Activated naive CD4-positive, alpha-beta T cell treated with anti-CD3 and anti-CD28 coated beads, Interleukin-2, amount 50 U/mL, for 72 hours (primary cell): ENCODE measurements at regions not wholly inside any gene's neighbourhood (a gene's known extent, or its start where the extent isn't known, plus 50 kb on each side); places are given as distances from the start of the nearest gene placed in this dataset.

Experiments used
- ATAC-seq, 2 donors: fragments of 150-1000 bp; cut with Tn5 transposase; 2 replicates each; pipeline ENCODE4 v1.10.0; 2021; ENCODE audit warnings: mild to moderate bottlenecking in 2 of 2, moderate library complexity in 2 of 2
- DNase-seq, 2 donors: peaks; one replicate each; pipeline ENCODE4 v3.0.0; 2021 to 2022; ENCODE audit warnings: low spot score in 2 of 2
- H3K27ac Mint-ChIP-seq, 2 donors: one replicate each; pipeline ENCODE4 v1.8.0; 2022; ENCODE audit warnings: mild to moderate bottlenecking in 2 of 2, mixed read lengths in 2 of 2
- H3K36me3 Mint-ChIP-seq, 2 donors: one replicate each; pipeline ENCODE4 v1.8.0; 2022; ENCODE audit warnings: mixed read lengths in 2 of 2
- H3K9me3 Mint-ChIP-seq, 2 donors: one replicate each; pipeline ENCODE4 v1.8.0; 2022; ENCODE audit warnings: mixed read lengths in 2 of 2

GRCh38 chrX:802846-803245, 172.3 kb downstream of the SHOX start:
- no peak overlapping the region for H3K27ac Mint-ChIP-seq
- DNase-seq, result no peak
- ATAC-seq, result no peak
- peaks cover 5 to 12% of the 10 kb centered on the region in 2 donors for H3K9me3 Mint-ChIP-seq
- H3K36me3 Mint-ChIP-seq, result peaks cover 9 to 17% of the 10 kb centered on the region in 2 donors

DNA sequence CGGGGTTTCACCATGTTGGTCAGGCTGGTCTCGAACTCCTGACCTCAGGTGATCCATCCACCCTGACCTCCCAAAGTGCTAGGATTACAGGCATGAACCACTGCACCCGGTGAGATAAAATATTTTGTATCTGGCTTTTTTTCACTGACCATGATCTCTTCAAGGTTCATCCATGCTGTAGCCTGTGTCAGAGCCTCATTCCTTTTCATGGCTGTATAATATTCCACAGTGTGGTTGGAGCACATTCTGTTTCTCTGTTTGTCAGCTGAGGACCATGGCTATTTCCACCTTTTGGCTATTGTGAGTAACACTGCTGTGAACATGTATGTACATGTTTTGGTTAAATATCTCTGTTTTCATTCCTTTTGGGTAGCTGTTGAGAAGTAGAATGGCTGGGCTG, 169.2 kb downstream of the SHOX start:
- Mint-ChIP-seq H3K27ac (no peak overlapping the region), H3K36me3 (peaks cover 9 to 13% of the 10 kb centered on the region in 2 donors), H3K9me3 (peaks cover 5 to 12% of the 10 kb centered on the region in 2 donors)
- DNase-seq (no peak), ATAC-seq (no peak)

DNA sequence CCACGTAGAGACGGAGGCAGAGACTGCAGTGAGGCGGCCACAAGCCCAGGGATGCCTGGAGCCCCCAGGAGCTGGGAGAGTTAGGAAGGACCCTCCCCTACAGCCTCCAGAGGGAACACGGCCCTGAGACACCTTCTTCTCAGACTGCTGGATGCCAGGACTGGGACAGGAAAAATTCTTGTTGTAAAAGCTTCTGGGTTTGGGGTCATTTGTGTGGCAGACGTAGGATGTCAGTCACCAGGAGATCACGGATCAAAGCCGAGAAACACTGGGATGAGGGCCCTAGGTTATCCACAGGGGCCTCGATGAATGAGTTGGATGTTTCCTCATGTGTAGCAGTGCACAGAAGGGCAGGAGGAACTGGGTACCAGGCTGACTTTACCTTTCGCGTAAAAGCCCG, 163.7 kb downstream of the SHOX start:
- DNase-seq, result no peak
- Mint-ChIP-seq H3K36me3 (peaks cover 4 to 5% of the 10 kb centered on the region in 2 donors), H3K27ac (no peak overlapping the region), H3K9me3 (peaks cover 0 to 4% of the 10 kb centered on the region in 2 donors)
- ATAC-seq, result no peak

- Mint-ChIP-seq H3K27ac (no peak overlapping the region), H3K36me3 (peaks cover 4 to 5% of the 10 kb centered on the region in 2 donors), H3K9me3 (peaks cover 0 to 4% of the 10 kb centered on the region in 2 donors)
- DNase-seq (no peak), ATAC-seq (no peak)
Measured at GRCh38 chrX:793216-793770, 162.7 kb downstream of the SHOX start.

GRCh38 chrX:791479-792034, 161.0 kb downstream of the SHOX start:
- ATAC-seq (no peak), DNase-seq (no peak)
- H3K27ac Mint-ChIP-seq, result no peak overlapping the region
- H3K36me3 Mint-ChIP-seq, result peaks cover 4 to 5% of the 10 kb centered on the region in 2 donors
- H3K9me3 Mint-ChIP-seq, result peaks cover 0 to 4% of the 10 kb centered on the region in 2 donors

DNA sequence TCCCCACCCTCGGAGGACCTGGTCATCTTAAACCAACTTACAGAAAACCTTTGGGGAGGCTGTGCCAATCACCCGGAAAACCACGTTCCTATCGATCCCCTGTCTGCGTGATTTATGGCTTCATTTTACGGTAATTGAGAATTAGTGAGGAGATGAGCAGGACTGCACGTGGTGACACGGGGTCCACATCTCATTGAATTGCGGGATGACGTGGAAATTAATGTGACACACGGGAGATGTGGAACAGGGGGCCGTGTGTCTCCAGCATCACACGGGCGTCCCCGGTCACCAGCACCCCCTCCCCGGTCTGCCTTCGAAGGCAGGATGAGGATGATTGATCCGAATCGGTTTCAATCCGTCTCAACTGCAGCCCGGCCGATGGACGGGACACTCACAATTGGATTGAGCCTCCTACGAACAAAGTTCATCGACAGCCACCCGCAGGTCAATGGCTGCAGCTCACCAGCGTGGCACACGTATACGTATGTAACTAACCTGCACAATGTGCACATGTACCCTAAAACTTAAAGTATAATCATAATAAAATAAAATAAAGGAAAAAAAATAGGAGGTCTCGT, 160.3 kb downstream of the SHOX start:
- peaks cover 0 to 4% of the 10 kb centered on the region in 2 donors for H3K9me3 Mint-ChIP-seq
- no peak overlapping the region for H3K27ac Mint-ChIP-seq
- no peak for ATAC-seq
- H3K36me3 Mint-ChIP-seq, result peaks cover 4 to 5% of the 10 kb centered on the region in 2 donors
- DNase-seq, result no peak

GRCh38 chrX:790041-790506, 159.5 kb downstream of the SHOX start:
- Mint-ChIP-seq H3K36me3 (peaks cover 4 to 5% of the 10 kb centered on the region in 2 donors), H3K27ac (no peak overlapping the region), H3K9me3 (peaks cover 0 to 4% of the 10 kb centered on the region in 2 donors)
- DNase-seq (no peak), ATAC-seq (no peak)

DNA sequence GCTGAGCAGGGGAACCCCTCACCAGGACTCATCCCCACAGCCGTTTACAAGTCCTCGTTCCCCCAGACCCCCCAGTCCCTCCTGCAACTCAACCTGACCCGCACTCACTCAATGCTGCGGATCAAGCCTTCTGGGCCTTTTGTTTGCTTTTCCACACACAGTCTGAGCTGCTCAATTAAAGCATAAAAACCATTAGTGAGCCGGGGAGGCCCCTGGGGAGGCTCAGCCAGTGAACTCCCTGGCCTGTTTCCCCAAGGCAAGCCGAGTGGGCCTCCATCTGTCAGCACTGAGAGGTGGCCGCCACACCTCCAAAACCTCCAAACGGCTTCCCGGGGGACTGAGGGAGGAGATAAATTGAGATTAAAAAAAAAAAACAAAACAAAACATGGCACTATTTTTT, 158.5 kb downstream of the SHOX start:
- H3K36me3 Mint-ChIP-seq, result peaks cover 5 to 7% of the 10 kb centered on the region in 2 donors
- ATAC-seq (no peak), DNase-seq (no peak)
- H3K27ac Mint-ChIP-seq, result no peak overlapping the region
- peaks cover 3 to 4% of the 10 kb centered on the region in 2 donors for H3K9me3 Mint-ChIP-seq

DNA sequence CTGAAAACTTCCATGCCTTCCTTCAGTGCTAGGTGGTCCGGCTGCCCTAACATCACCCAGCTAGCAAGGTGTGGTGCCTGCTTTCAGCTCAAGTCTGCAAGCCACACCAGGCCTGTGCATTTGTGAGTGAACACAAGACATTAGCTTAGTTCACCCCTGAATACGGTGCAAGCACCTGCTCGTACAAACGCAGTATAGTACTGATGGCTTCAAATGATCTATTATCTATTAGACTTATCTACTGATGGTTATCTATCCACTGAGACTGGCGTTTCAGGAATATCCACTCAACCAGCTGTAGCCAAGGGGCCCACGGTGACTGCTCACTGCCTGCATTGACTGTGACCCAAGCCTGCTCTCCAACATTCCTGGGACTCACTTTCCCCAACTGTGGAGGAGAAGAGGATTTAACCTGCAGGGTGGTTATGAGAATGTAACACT, 155.9 kb downstream of the SHOX start:
- DNase-seq, result no peak
- ATAC-seq, result no peak
- Mint-ChIP-seq H3K36me3 (peaks cover 2 to 7% of the 10 kb centered on the region in 2 donors), H3K27ac (no peak overlapping the region), H3K9me3 (peaks cover 3 to 7% of the 10 kb centered on the region in 2 donors)

DNA sequence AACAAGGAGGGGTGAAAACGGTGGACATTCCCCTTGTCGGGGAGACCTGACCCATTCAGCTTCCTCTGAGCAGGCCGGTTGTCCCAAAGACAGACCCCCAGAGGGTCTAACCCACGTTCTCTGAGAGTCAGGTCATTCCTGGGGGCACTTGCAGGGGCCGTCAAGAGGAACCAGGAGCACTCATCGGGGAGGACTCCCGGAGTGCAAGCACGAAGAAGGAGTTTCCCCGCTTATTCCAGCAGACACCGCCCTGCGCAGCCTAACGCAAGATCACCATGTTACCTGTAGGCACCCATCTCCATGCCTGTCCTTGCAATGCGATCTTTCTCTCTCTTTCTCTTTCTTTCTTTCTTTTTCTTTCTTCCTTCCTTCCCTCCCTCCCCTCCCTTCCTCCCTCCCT, 154.2 kb downstream of the SHOX start:
- ATAC-seq (no peak), DNase-seq (no peak)
- peaks cover 0 to 4% of the 10 kb centered on the region in 2 donors for H3K36me3 Mint-ChIP-seq
- H3K27ac Mint-ChIP-seq, result no peak overlapping the region
- H3K9me3 Mint-ChIP-seq, result peaks cover 11 to 13% of the 10 kb centered on the region in 2 donors

DNA sequence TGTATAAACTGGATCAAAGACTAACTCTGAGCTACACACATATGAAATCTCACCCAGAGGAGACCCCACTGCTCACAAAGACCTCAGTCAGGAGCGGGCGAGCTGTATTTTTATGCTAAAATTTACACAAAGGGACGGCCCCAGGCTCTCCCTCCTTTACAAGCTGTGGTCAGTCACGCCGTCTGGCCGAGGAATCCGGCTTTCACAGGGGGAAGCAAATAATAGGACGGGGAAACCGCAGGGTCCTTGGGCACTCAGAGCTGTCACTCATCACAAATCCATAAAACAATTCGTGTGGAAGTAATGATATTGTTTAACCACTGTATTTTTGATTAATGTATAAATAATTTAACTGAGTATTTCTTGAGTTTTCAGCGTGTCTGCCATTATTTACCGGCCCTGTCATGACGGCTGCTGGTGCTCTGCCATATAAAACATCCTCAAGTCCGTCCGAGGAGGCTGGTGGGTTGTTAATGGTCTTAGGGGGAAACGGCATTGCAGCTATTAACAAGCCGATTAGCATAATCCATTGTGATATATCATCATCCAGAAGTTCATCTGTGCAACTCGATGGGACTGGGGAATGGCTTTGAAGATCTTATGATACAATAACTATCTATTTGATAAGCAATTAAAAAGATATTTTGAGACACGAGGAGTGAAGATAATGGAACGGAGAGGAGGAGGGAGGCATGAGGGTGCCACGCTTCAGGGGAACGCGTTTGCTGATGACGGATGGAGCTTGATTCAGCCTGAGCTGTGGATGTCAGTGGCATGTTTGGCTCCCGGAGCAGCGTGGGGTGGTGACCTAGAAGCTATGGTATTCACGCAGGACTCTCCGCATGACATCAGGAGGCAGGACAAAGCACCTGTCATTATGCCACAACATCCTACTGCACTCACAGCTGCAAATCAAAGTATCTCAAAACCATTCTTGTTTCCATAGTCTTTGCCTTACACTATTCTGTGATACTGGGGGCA, 150.9 kb downstream of the SHOX start:
- ATAC-seq (peak; percentile 38 to 45), DNase-seq (no peak)
- Mint-ChIP-seq H3K9me3 (peaks cover 18 to 22% of the 10 kb centered on the region in 2 donors), H3K36me3 (peaks cover 0 to 4% of the 10 kb centered on the region in 2 donors), H3K27ac (no peak overlapping the region)

DNA sequence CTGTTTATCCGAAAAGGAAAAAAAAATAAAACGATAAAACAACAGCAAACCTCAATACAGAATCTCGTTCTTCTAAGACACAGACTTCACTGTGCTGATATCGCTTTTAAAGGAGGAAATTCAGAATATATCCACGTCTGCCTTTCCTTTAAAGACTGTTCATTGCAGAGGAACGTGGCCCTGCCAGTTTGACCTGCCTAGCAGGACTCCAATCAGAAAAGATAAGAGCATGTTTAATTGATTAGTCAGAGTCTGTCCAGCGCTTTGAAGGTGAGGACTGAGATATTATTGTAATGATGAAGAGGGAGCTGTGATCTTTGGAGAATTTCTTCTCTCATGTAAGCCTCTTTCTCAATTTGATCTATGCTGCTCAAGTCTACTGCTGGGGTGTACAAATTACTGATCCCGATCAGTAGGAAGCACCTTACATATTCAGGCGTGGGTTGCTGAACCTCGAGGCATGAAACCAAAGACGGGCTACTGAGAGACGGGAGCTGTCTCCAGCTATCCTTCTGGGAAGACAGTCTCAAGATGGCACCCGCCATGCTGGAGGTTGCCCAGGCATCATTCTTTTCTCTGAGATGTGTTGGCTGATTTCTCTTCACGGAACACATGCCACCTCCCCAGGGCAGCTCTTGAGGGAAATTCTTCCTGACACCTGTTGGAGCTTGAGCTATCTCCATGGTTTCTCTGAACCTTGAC, 146.1 kb downstream of the SHOX start:
- no peaks in the 10 kb centered on the region for H3K36me3 Mint-ChIP-seq
- ATAC-seq (no peak), DNase-seq (no peak)
- H3K27ac Mint-ChIP-seq, result no peak overlapping the region
- peaks cover 13 to 21% of the 10 kb centered on the region in 2 donors for H3K9me3 Mint-ChIP-seq

DNA sequence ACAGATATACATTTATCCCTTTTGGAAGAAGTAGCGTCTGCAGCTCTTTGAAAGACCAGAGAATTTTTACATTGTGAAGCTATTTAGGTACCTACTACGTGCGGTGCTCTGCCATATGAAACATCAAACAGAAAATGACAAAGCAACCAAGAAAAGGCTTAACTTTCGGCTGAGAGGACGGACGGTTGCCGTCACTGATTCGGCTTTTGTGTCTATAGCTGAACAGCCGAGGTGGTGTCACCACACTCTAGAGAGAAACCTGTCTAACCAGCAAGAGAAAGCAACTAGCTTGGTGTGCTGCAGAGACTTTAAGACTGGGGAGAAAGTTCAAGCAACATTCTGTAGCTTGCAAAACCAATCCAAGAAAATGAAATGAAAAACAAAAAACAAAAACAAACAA, 145.5 kb downstream of the SHOX start:
- ATAC-seq (no peak), DNase-seq (no peak)
- Mint-ChIP-seq H3K27ac (no peak overlapping the region), H3K9me3 (peaks cover 13 to 25% of the 10 kb centered on the region in 2 donors), H3K36me3 (no peaks in the 10 kb centered on the region)

DNA sequence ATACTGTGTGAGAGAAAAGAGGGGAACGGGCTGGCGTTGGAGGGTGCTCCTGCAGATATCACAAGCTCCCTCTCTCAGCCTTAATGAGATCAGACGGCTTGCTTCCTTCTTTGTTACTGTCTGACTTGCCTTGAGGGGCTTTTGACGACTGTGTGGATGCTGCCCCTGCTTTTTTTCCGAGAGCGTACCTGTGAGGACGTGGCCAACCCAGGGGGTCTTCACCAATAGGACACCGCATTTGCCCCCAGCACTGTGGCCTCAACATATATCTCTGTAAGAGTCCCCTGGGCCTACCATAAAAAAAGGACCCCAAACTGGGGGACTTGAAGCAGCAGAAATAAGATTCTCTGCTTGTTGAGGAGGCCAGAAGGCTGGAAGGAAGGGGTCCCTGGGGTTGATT, 143.9 kb downstream of the SHOX start:
- no peak for DNase-seq
- Mint-ChIP-seq H3K9me3 (peaks cover 6 to 17% of the 10 kb centered on the region in 2 donors), H3K36me3 (no peaks in the 10 kb centered on the region), H3K27ac (no peak overlapping the region)
- no peak for ATAC-seq

- ATAC-seq (no peak), DNase-seq (no peak)
- H3K27ac Mint-ChIP-seq, result no peak overlapping the region
Measured at GRCh38 chrX:773292-774025, 142.9 kb downstream of the SHOX start.

GRCh38 chrX:771536-771935, 140.9 kb downstream of the SHOX start:
- no peak for DNase-seq
- Mint-ChIP-seq H3K36me3 (no peaks in the 10 kb centered on the region), H3K9me3 (peaks cover 0 to 21% of the 10 kb centered on the region in 2 donors), H3K27ac (no peak overlapping the region)
- peak in 1 of 2 donors; percentile 43 for ATAC-seq

More at GRCh38 chrX:773292-774025, 142.9 kb downstream of the SHOX start:
- Mint-ChIP-seq H3K9me3 (peaks cover 0 to 12% of the 10 kb centered on the region in 2 donors), H3K36me3 (no peaks in the 10 kb centered on the region)
